Endodermal cell (in vitro differentiated cells): ENCODE measurements at regions not wholly inside any gene's neighbourhood (a gene's known extent, or its start where the extent isn't known, plus 50 kb on each side); places are given as distances from the start of the nearest gene placed in this dataset.

Source experiments
- DNase-seq: peaks from one replicate; pipeline ENCODE4 v3.0.0-alpha.2; 2017
- H3K27ac ChIP-seq: 2 replicates; pipeline ENCODE4 v1.5.1; 2013; ENCODE audit warnings: mild to moderate bottlenecking, low read depth, low read length, moderate library complexity
- H3K27me3 ChIP-seq: 2 replicates; pipeline ENCODE4 v1.6.1; 2013; ENCODE audit warnings: mild to moderate bottlenecking, low read length, moderate library complexity; ENCODE audit not compliant: insufficient read depth, control insufficient read depth, poor library complexity, severe bottlenecking
- H3K36me3 ChIP-seq: 2 replicates; pipeline ENCODE4 v1.7.0; 2013; ENCODE audit warnings: mild to moderate bottlenecking, low read length, moderate library complexity; ENCODE audit not compliant: control insufficient read depth, insufficient read depth
- H3K4me1 ChIP-seq: one replicate; pipeline ENCODE4 v1.7.0; 2013; ENCODE audit warnings: low read length; ENCODE audit not compliant: control insufficient read depth, insufficient read depth
- H3K4me3 ChIP-seq: 2 replicates; pipeline ENCODE4 v1.5.1; 2013; ENCODE audit warnings: mild to moderate bottlenecking, low read length, moderate library complexity
- H3K9ac ChIP-seq: 2 replicates; pipeline ENCODE4 v1.6.1; 2013; ENCODE audit warnings: mild to moderate bottlenecking, low read length, moderate library complexity; ENCODE audit not compliant: poor library complexity, severe bottlenecking; ENCODE audit errors: extremely low read depth
- H3K9me3 ChIP-seq: 2 replicates; pipeline ENCODE4 v1.6.1; 2013; ENCODE audit warnings: mild to moderate bottlenecking, low read length, moderate library complexity; ENCODE audit not compliant: control insufficient read depth
- H3K27ac Mint-ChIP-seq: 2 replicates; pipeline ENCODE4 v1.8.0; 2020; ENCODE audit warnings: mixed read lengths
- H3K27me3 Mint-ChIP-seq: 2 replicates; pipeline ENCODE4 v1.8.0; 2021; ENCODE audit warnings: mild to moderate bottlenecking, mixed read lengths; ENCODE audit not compliant: insufficient read depth
- H3K36me3 Mint-ChIP-seq: 2 replicates; pipeline ENCODE4 v1.8.0; 2020; ENCODE audit warnings: low read depth, mixed read lengths
- H3K4me1 Mint-ChIP-seq: 2 replicates; pipeline ENCODE4 v1.8.0; 2020; ENCODE audit warnings: mixed read lengths
- H3K4me3 Mint-ChIP-seq: 2 replicates; pipeline ENCODE4 v1.8.0; 2020; ENCODE audit warnings: mild to moderate bottlenecking, moderate library complexity, mixed read lengths
- H3K9me3 Mint-ChIP-seq: 2 replicates; pipeline ENCODE4 v1.8.0; 2020; ENCODE audit warnings: mild to moderate bottlenecking, mixed read lengths
- CTCF ChIP-seq: fragments of 200-600 bp; sonication (generic); conservative IDR thresholded peaks from 2 replicates; pipeline ENCODE4 v1.5.0; 2021; ENCODE audit warnings: antibody characterized with exemption, mild to moderate bottlenecking
- WGBS, 2 experiments: methylation state at CpG; one replicate each; pipeline versions ENCODE4 v1.1.5 to v1.1.7; 2013; ENCODE audit warnings: missing lambda C conversion rate in 2 of 2, mixed read lengths in 1 of 2; ENCODE audit not compliant: insufficient coverage in 1 of 2, insufficient read length in 1 of 2; 5-methylcytosine and 5-hydroxymethylcytosine counted together

DNA sequence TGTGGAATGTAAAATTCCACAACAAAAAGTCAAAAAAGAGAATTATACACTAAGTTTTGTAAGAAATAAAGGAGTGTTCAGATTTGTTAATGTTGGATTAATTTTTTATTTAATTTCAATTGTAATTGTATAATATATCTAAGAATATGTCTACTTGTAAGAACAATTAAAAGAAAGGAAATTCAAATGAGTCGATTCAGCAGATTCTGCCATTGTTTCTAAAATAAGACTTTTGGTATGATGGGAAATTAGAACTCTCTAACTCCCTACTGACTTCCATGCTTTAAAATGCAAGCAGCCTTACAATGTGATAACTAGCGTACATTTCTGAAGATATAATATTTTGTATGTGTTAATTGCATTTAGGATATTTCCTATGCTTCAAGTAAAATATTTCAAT, 395.9 kb upstream of the ZNF717 start:
- Mint-ChIP-seq H3K27me3 (no peaks in the 10 kb centered on the region), H3K36me3 (no peaks in the 10 kb centered on the region), H3K27ac (no peak overlapping the region), H3K4me3 (no peak overlapping the region), H3K9me3 (no peaks in the 10 kb centered on the region), H3K4me1 (no peaks in the 10 kb centered on the region)
- no peak overlapping the region for H3K4me3 ChIP-seq
- no peak overlapping the region for H3K9ac ChIP-seq
- H3K4me1 ChIP-seq = no peaks in the 10 kb centered on the region
- no peaks in the 10 kb centered on the region for H3K9me3 ChIP-seq
- H3K27ac ChIP-seq = no peak overlapping the region
- 83% methylated on average over 1 of the region's 2 CpGs for WGBS, 2 experiments
- no peak for DNase-seq
- no peaks in the 10 kb centered on the region for H3K36me3 ChIP-seq
- H3K27me3 ChIP-seq = no peaks in the 10 kb centered on the region
- TF ChIP-seq CTCF = no peak

DNA sequence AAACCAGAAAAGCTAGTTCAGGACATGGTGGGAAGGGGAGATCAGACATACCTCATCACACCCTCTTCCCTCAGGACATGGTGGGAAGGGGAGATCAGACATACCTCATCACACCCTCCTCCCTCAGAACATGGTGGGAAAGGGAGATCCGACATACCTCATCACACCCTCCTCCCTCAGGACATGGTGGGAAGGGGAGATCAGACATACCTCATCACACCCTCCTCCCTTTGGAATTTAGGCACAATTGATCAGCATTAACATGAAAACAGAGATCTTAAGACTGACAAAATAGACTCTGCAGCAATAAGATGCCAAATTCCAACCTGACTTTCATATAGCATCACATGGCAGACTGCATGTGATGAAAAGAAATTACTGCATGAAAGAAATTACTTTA, 412.7 kb upstream of the ZNF717 start:
- H3K36me3 Mint-ChIP-seq = no peaks in the 10 kb centered on the region
- peaks cover 79% of the 10 kb centered on the region for H3K27me3 ChIP-seq
- H3K9ac ChIP-seq = no peak overlapping the region
- peaks cover 4% of the 10 kb centered on the region for H3K9me3 Mint-ChIP-seq
- no peaks in the 10 kb centered on the region for H3K4me1 ChIP-seq
- TF ChIP-seq CTCF = no peak
- peaks cover 25% of the 10 kb centered on the region for H3K27me3 Mint-ChIP-seq
- no peaks in the 10 kb centered on the region for H3K36me3 ChIP-seq
- no peak overlapping the region for H3K27ac Mint-ChIP-seq
- peaks cover 5% of the 10 kb centered on the region for H3K9me3 ChIP-seq
- WGBS, 2 experiments = no CpG with 5 or more reads among the region's 1 CpG
- DNase-seq = peak; percentile 56
- H3K4me3 Mint-ChIP-seq = no peak overlapping the region
- H3K27ac ChIP-seq = no peak overlapping the region
- H3K4me3 ChIP-seq = no peak overlapping the region
- no peaks in the 10 kb centered on the region for H3K4me1 Mint-ChIP-seq

DNA sequence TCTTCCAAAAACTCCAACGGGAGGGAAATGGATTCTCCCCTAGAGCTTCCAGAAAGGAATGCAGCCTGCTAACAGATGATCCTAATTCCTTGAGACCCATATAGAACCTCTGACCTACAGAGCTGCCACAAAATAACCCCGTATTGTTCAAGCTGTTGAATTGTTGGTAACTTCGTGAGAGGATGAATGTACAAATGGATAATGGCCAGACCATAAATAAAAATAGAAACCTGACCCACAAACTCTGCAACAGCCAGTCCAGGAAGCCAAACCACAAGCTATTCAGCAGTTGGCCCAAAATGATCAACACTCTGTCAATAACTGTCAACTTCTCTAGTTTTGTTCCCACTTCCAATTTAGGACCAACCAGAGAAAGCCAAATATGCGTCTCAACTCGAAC, 414.0 kb upstream of the ZNF717 start:
- peaks cover 30% of the 10 kb centered on the region for H3K27me3 Mint-ChIP-seq
- no peak for TF ChIP-seq CTCF
- no peak for DNase-seq
- no peak overlapping the region for H3K4me3 Mint-ChIP-seq
- H3K4me1 Mint-ChIP-seq = no peaks in the 10 kb centered on the region
- Histone ChIP-seq H3K36me3 (no peaks in the 10 kb centered on the region), H3K27me3 (peaks cover 75% of the 10 kb centered on the region), H3K9ac (no peak overlapping the region), H3K27ac (no peak overlapping the region), H3K4me3 (no peak overlapping the region), H3K4me1 (no peaks in the 10 kb centered on the region), H3K9me3 (peaks cover 5% of the 10 kb centered on the region)
- WGBS, 2 experiments = 84 to 100% methylated on average over 2 to 5 of the region's 5 CpGs
- no peaks in the 10 kb centered on the region for H3K36me3 Mint-ChIP-seq
- H3K9me3 Mint-ChIP-seq = peaks cover 4% of the 10 kb centered on the region
- H3K27ac Mint-ChIP-seq = no peak overlapping the region
